Astrocyte (in vitro differentiated cells and primary cell): ENCODE measurements at regions not wholly inside any gene's neighbourhood (a gene's known extent, or its start where the extent isn't known, plus 50 kb on each side); places are given as distances from the start of the nearest gene placed in this dataset.

Source experiments
- DNase-seq: peaks from one replicate; pipeline ENCODE4 v3.0.0-alpha.2; 2010; ENCODE audit warnings: low read depth
- FAIRE-seq: peaks from 2 replicates; lab custom pipeline; 2011; peaks lifted over from hg19 to GRCh38; lab: Jason Lieb, UNC
- H2AFZ ChIP-seq: 2 replicates; pipeline ENCODE4 v1.6.0; 2012; ENCODE audit warnings: low read depth, low read length, inconsistent platforms
- H3K27ac ChIP-seq: 2 replicates; pipeline ENCODE4 v1.5.1; 2011; ENCODE audit warnings: low read depth, low read length, inconsistent platforms
- H3K27me3 ChIP-seq: 2 replicates; pipeline ENCODE4 v1.6.0; 2011; ENCODE audit warnings: low read length, inconsistent platforms; ENCODE audit not compliant: insufficient read depth
- H3K36me3 ChIP-seq: 2 replicates; pipeline ENCODE4 v1.5.1; 2011; ENCODE audit warnings: low read length, inconsistent platforms; ENCODE audit not compliant: insufficient read depth
- H3K4me1 ChIP-seq: 2 replicates; pipeline ENCODE4 v1.5.1; 2011; ENCODE audit warnings: low read length, inconsistent platforms; ENCODE audit not compliant: insufficient read depth
- H3K4me2 ChIP-seq: 2 replicates; pipeline ENCODE4 v1.6.0; 2012; ENCODE audit warnings: low read length, inconsistent platforms
- H3K4me3 ChIP-seq: 2 replicates; pipeline ENCODE4 v1.5.1; 2011; ENCODE audit warnings: low read depth, mild to moderate bottlenecking, low read length, inconsistent platforms; ENCODE audit not compliant: insufficient read depth
- H3K79me2 ChIP-seq: 2 replicates; pipeline ENCODE4 v1.6.0; 2012; ENCODE audit warnings: mild to moderate bottlenecking, low read length, inconsistent platforms; ENCODE audit not compliant: insufficient read depth
- H3K9ac ChIP-seq: 2 replicates; pipeline ENCODE4 v1.6.0; 2012; ENCODE audit warnings: mild to moderate bottlenecking, low read length, inconsistent platforms
- H3K9me3 ChIP-seq: 2 replicates; pipeline ENCODE4 v1.5.1; 2012; ENCODE audit warnings: low read depth, mild to moderate bottlenecking, low read length, inconsistent platforms; ENCODE audit not compliant: insufficient read depth
- H4K20me1 ChIP-seq: 2 replicates; pipeline ENCODE4 v1.6.0; 2012; ENCODE audit warnings: low read length, inconsistent platforms; ENCODE audit not compliant: insufficient read depth
- H3K27ac Mint-ChIP-seq: one replicate; pipeline ENCODE4 v1.8.0; 2021; ENCODE audit warnings: mild to moderate bottlenecking, mixed read lengths; ENCODE audit not compliant: unreplicated experiment
- H3K27me3 Mint-ChIP-seq: one replicate; pipeline ENCODE4 v1.8.0; 2021; ENCODE audit warnings: low read depth, mixed read lengths; ENCODE audit not compliant: unreplicated experiment
- H3K36me3 Mint-ChIP-seq: one replicate; pipeline ENCODE4 v1.8.0; 2021; ENCODE audit warnings: low read depth, mixed read lengths; ENCODE audit not compliant: unreplicated experiment
- H3K4me1 Mint-ChIP-seq: one replicate; pipeline ENCODE4 v1.8.0; 2021; ENCODE audit warnings: low read depth, mixed read lengths; ENCODE audit not compliant: unreplicated experiment
- H3K4me3 Mint-ChIP-seq: one replicate; pipeline ENCODE4 v1.8.0; 2021; ENCODE audit warnings: mild to moderate bottlenecking, moderate library complexity, mixed read lengths; ENCODE audit not compliant: unreplicated experiment
- H3K9me3 Mint-ChIP-seq: one replicate; pipeline ENCODE4 v1.8.0; 2021; ENCODE audit warnings: mild to moderate bottlenecking, mixed read lengths; ENCODE audit not compliant: unreplicated experiment
- CTCF ChIP-seq: IDR thresholded peaks from 2 replicates; pipeline ENCODE4 v1.5.1; 2011; ENCODE audit warnings: low read depth, mild to moderate bottlenecking, inconsistent platforms, low read length, moderate library complexity; ENCODE audit not compliant: insufficient read depth
- EZH2 ChIP-seq: IDR thresholded peaks from 2 replicates; pipeline ENCODE4 v1.6.1; 2012; ENCODE audit warnings: mild to moderate bottlenecking, low read length, inconsistent platforms; ENCODE audit not compliant: insufficient read depth

GRCh38 chr3:106719583-106719982 lies 657.7 kb upstream of the CCDC54 start:
- no peak overlapping the region for H3K4me3 Mint-ChIP-seq
- no peak overlapping the region for H3K4me3 ChIP-seq
- H3K9me3 Mint-ChIP-seq: peaks cover 3% of the 10 kb centered on the region
- no peaks in the 10 kb centered on the region for H3K27me3 ChIP-seq
- no peaks in the 10 kb centered on the region for H3K27me3 Mint-ChIP-seq
- no peak for TF ChIP-seq EZH2
- TF ChIP-seq CTCF: no peak
- no peaks in the 10 kb centered on the region for H4K20me1 ChIP-seq
- H3K27ac ChIP-seq: no peak overlapping the region
- peaks cover 10% of the 10 kb centered on the region for H3K4me1 Mint-ChIP-seq
- H3K9me3 ChIP-seq: no peaks in the 10 kb centered on the region
- no peaks in the 10 kb centered on the region for H3K79me2 ChIP-seq
- no peaks in the 10 kb centered on the region for H3K4me1 ChIP-seq
- H3K9ac ChIP-seq: no peak overlapping the region
- H3K27ac Mint-ChIP-seq: peak overlapping the region; percentile 53
- no peak overlapping the region for H3K4me2 ChIP-seq
- H3K36me3 ChIP-seq: no peaks in the 10 kb centered on the region
- peak overlapping the region; percentile 36 for H2AFZ ChIP-seq
- DNase-seq: no peak
- H3K36me3 Mint-ChIP-seq: no peaks in the 10 kb centered on the region
- FAIRE-seq: peak; percentile 59

GRCh38 chr3:106720510-106720909 lies 656.7 kb upstream of the CCDC54 start:
- Mint-ChIP-seq H3K4me3 (no peak overlapping the region), H3K4me1 (peaks cover 14% of the 10 kb centered on the region), H3K27me3 (no peaks in the 10 kb centered on the region), H3K36me3 (no peaks in the 10 kb centered on the region), H3K27ac (no peak overlapping the region), H3K9me3 (no peaks in the 10 kb centered on the region)
- Histone ChIP-seq H3K36me3 (no peaks in the 10 kb centered on the region), H3K4me2 (no peak overlapping the region), H3K27ac (no peak overlapping the region), H3K79me2 (no peaks in the 10 kb centered on the region), H2AFZ (no peak overlapping the region), H3K27me3 (no peaks in the 10 kb centered on the region), H3K9ac (no peak overlapping the region), H4K20me1 (no peaks in the 10 kb centered on the region), H3K4me1 (peaks cover 4% of the 10 kb centered on the region), H3K9me3 (no peaks in the 10 kb centered on the region), H3K4me3 (no peak overlapping the region)
- no peak for DNase-seq
- TF ChIP-seq EZH2 (no peak), CTCF (no peak)
- FAIRE-seq: no peak

GRCh38 chr3:106725566-106725965 lies 651.7 kb upstream of the CCDC54 start:
- peaks cover 28% of the 10 kb centered on the region for H3K4me1 ChIP-seq
- no peak for DNase-seq
- no peaks in the 10 kb centered on the region for H4K20me1 ChIP-seq
- H3K4me3 Mint-ChIP-seq: no peak overlapping the region
- H3K27me3 Mint-ChIP-seq: no peaks in the 10 kb centered on the region
- no peaks in the 10 kb centered on the region for H3K79me2 ChIP-seq
- no peak for FAIRE-seq
- H3K9me3 ChIP-seq: no peaks in the 10 kb centered on the region
- no peak overlapping the region for H3K9ac ChIP-seq
- no peak overlapping the region for H2AFZ ChIP-seq
- peaks cover 48% of the 10 kb centered on the region for H3K4me1 Mint-ChIP-seq
- H3K36me3 ChIP-seq: no peaks in the 10 kb centered on the region
- no peaks in the 10 kb centered on the region for H3K9me3 Mint-ChIP-seq
- H3K4me3 ChIP-seq: no peak overlapping the region
- H3K27ac Mint-ChIP-seq: no peak overlapping the region
- no peak overlapping the region for H3K4me2 ChIP-seq
- no peaks in the 10 kb centered on the region for H3K27me3 ChIP-seq
- no peak overlapping the region for H3K27ac ChIP-seq
- TF ChIP-seq CTCF (no peak), EZH2 (no peak)
- H3K36me3 Mint-ChIP-seq: no peaks in the 10 kb centered on the region
